GM12865 (cell line): ENCODE measurements at regions not wholly inside any gene's neighbourhood (a gene's known extent, or its start where the extent isn't known, plus 50 kb on each side); places are given as distances from the start of the nearest gene placed in this dataset.

Experiments used
- DNase-seq: peaks from one replicate; pipeline ENCODE4 v3.0.0; 2010; ENCODE audit warnings: low read depth
- H3K4me3 ChIP-seq: 2 replicates; pipeline ENCODE4 v1.5.1; 2011; ENCODE audit warnings: mild to moderate bottlenecking, low read depth, low read length, control low read depth
- TF ChIP-seq, protein P1 (sequence below): IDR thresholded peaks from 2 replicates; pipeline ENCODE4 v1.5.1; 2011; ENCODE audit warnings: low read length, control low read depth, low read depth, inconsistent platforms; ENCODE audit not compliant: insufficient read depth; ENCODE audit errors: missing control alignments

DNA sequence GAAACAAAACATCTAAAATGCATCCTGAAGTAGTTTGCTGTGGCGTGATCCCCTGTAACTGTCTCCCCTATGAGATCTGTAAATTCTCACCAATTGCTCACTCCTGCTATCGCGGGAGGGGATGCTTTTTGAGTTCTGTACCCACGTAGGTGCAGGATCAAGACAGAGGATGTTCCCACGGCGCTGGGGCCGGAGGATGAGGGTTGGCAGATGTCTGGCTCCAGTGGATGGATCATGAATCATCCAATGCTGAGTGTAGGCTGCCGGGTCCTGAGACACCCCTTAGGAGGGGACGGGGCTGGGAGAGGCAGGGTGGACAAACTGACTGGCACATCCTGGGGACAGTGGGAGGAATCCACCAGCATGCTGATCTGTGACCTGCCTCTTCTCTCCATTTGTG is 224.4 kb downstream of the USP6NL start:
- no peak for DNase-seq
- H3K4me3 ChIP-seq, result no peak overlapping the region
- TF ChIP-seq, protein P1, sequence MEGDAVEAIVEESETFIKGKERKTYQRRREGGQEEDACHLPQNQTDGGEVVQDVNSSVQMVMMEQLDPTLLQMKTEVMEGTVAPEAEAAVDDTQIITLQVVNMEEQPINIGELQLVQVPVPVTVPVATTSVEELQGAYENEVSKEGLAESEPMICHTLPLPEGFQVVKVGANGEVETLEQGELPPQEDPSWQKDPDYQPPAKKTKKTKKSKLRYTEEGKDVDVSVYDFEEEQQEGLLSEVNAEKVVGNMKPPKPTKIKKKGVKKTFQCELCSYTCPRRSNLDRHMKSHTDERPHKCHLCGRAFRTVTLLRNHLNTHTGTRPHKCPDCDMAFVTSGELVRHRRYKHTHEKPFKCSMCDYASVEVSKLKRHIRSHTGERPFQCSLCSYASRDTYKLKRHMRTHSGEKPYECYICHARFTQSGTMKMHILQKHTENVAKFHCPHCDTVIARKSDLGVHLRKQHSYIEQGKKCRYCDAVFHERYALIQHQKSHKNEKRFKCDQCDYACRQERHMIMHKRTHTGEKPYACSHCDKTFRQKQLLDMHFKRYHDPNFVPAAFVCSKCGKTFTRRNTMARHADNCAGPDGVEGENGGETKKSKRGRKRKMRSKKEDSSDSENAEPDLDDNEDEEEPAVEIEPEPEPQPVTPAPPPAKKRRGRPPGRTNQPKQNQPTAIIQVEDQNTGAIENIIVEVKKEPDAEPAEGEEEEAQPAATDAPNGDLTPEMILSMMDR, result no peak
